HG02870 (cell line): ENCODE measurements at regions not wholly inside any gene's neighbourhood (a gene's known extent, or its start where the extent isn't known, plus 50 kb on each side); places are given as distances from the start of the nearest gene placed in this dataset.
"Not testable (repeated sequence)": the region's sequence is repeated elsewhere in the genome, so short reads cannot be mapped to it uniquely, and the experiment has no call there.

Experiments
- ATAC-seq: cut with Tn5 transposase; IDR thresholded peaks from one replicate; pipeline ENCODE4 v1.9.1; 2021; ENCODE audit warnings: mild to moderate bottlenecking, moderate library complexity; ENCODE audit not compliant: unreplicated experiment

DNA sequence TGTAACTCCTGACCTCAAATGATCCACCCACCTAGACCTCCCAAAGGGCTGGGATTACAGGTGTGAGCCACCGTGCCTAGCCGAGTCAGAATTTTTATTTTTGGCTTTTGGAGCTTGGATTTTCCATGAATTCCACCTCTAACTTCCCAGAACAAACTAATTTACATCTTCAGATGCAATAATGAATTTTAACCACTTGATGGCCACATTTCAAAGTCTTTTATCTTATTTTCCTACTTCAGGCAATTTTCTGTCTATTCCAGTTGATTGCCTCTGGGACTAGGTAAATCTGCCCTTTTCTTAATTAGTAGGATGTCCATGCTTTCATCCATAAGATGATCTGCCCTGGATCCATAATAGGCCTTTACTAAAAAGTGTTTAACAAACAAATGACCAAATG, 156.4 kb upstream of the ANKFN1 start:
- ATAC-seq = no peak

DNA sequence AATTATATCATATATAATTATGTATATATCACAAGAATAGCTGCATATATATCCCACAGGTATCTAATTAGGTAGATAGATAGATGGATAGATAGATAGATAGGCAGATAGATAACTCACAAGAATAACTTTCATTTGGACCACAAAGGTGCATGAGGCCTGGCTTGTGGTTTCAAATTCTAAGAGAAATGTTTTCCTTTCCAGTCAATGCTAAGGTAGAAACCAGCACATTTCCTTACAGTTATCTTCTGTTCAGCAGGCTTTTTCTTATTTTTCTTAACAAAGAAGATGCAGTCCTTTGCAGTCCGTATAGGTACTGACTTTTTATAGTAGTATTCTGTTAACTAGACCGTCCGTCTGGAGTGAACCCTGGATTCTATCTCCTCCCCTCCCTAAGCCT, 152.9 kb upstream of the ANKFN1 start:
- no peak for ATAC-seq

DNA sequence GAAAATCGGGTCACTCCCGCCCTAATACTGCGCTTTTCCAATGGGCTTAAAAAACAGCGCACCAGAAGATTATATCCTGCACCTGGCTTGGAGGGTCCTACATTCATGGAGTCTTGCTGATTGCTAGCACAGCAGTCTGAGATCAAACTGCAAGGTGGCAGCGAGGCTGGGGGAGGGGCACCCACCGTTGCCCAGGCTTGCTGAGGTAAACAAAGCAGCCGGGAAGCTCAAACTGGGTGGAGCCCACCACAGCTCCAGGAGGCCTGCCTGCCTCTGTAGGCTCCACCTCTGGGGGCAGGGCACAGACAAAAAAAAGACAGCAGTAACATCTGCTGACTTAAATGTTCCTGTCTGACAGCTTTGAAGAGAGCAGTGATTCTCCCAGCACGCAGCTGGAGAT, 150.6 kb upstream of the ANKFN1 start:
- not testable (repeated sequence) for ATAC-seq

DNA sequence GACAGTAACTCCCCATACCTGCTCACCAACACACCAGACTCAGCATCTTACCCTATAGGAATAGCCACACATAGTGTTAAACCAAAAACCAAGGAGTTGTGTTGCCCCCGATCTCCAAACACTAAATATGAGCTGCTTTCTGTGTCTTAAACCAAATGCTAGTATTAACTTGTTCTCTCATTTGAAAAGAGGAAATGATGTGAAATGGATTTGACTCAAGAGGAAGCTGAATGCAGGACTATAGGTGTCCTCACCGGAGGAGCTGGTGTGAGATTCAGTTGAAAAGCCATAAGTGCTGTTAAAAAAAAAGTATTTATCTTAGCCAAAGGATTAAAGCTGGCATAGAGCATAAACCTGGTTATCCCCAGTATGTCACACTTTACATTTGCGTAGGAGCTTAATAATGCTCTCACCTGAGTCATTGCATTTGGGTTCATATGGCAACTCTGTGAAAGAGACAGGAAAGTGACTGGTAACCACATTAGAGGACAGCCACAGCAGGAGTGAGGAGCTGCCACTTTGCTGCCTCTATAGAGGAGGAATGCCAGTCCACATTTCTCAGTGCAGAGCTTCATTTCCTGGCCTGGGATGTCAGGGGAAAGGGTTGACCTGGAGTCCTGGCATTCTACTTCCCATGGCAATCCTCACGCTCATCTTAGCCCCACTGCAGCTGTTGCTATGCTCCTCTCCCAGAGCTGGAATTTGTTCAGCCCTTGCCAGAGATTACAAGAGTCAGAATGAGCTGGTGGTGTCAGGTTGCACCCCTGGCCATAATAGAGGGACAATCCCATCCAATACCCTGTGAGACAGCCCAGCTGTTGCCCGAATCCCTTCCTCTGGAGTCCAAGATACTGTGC, 143.3 kb upstream of the ANKFN1 start:
- no peak for ATAC-seq

DNA sequence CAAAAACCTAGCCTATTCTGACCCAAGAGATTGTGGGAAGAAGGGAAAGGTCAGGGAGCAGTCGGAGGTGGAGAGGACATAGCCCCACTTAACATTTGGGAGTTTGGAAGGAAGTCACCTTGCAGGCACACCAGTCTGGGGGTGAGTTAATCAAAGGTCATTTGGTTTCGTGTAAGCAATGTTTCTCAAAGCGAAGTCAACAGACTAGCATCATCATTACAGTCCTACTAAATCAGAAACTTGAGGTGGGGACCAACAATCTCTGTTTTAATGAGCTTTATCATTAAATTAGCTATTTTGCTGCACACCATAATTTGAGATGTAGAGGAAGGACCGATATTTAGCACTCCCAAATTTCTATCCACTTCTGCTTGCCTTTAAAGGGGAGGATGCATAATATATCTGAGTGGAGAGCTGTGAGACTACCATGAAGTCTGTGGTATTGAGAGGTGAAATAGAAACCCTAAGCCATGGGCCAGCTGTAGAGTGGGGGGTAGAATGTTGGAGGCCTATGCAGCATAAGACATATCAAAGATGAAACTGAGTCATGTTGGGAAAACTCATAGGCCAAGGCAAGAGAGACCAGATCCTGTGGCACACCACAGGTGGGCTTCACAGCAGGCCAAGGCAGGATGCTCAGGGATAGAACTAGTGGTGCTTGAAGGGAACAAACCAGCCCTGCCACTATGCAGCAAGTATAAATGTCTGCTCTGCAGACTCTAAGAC, 141.7 kb upstream of the ANKFN1 start:
- ATAC-seq = no peak

DNA sequence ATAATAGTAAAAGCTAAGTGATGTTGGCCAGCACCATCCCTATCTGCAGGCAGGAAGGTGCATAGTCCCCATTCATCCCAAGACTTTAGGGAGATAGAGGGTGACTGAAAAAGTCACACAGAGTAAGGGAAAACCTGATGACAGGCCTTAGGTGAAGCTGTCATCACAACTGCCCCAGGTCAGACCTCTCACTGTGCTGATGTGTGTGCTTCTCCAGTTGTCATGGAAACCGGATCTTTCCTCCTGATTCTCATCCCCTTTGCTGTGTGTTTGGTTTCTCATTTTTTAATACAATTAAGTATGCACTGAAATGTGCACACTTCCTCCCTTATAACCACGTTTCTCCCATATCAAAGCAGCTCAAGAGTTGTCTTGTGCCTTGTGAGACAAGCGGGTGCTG, 135.1 kb upstream of the ANKFN1 start:
- no peak for ATAC-seq

DNA sequence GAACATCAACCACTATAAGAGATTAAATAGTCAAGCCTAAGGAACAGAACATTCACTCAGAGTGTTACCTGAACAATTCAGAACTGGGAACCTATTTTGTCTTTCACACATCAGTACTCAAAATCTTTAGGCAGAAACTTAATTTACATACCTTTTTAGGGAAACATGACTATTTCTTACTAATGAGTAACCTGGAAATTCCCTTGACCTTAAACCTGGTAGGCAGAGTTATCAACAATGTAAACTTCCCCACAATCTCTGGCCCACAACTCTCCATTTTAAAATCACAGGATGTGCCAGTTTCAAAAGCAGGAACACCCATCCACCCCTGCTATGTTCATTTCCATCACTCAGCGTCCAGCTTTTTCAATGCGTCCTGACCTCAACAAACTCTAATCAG, 132.9 kb upstream of the ANKFN1 start:
- no peak for ATAC-seq

DNA sequence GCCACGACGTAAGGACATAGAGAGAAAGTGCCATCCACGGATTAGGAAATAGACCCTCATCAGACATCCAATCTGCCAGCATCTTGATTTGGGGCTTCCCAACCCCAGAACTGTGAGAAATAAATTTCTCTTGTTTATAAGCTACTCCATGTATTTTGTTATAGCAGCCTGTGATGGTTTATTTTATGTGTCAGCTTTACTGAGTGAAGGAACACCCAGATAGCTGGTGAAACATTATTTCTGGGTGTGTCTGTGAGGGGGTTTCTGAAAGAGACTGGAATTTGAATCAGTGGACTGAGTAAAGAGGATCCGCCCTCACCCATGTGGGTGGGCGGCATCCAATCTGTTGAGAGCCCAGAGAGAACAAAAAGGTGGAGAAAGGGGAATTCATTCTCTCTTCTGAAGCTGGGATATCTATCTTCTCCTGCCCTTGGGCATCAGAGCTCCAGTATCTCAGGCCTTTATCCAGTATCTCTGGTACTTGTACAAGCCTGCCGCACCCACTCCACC, 131.5 kb upstream of the ANKFN1 start:
- no peak for ATAC-seq

DNA sequence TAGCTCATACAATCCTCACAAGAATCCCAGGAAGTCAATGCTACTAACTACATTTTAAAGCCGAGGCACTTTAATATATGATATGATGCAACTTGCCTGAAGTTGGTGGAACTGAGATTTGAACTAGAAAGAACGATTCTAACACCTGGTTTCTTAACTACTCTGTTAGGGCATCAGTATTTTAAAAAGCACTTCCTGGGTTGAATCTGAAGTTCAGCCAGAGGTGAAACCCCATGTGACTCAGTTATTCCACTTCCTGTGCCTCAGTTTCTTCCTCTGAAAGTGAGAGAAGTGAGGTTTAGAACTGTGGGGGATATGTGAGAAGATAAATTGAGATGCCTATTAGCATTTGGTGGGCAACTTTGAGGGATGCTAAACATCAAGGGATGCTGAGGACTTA, 129.4 kb upstream of the ANKFN1 start:
- ATAC-seq = no peak

DNA sequence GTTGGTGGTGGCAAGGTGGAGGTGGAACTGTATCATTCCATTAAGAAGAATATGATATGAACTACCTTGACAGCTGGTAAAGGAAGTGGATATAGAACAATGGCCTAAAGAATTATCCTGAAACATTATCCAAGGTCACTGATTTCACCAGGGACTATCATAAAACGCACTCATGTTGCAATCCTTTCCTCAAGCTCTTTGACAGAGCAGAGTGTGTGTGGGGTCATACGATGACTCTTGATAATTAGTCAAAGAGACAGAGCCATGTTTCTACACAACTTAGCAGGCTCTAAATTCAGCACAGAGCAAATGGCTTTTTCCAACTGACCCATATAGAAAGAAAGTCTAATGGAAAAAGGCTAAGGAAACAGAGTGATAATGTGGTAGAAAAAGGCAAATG, 126.4 kb upstream of the ANKFN1 start:
- no peak for ATAC-seq

DNA sequence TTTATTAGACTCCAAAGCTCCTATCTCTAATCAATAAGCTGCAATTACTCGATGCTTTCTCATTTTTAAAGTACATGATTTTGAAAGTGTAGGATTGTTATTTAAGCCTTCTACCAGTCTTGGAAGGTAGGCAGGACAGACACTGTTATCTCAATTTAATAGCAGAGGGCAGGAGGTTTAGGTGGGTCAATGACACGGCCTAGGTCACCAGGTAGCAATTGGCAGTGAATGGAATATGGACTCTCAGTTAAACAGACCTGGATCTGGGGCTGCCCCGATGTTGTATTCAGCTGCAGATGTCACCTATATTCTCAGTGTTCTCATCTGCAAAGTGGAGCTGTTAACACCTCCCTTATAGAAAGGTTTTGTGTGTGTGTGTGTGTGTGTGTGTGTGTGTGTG, 124.4 kb upstream of the ANKFN1 start:
- ATAC-seq = no peak

DNA sequence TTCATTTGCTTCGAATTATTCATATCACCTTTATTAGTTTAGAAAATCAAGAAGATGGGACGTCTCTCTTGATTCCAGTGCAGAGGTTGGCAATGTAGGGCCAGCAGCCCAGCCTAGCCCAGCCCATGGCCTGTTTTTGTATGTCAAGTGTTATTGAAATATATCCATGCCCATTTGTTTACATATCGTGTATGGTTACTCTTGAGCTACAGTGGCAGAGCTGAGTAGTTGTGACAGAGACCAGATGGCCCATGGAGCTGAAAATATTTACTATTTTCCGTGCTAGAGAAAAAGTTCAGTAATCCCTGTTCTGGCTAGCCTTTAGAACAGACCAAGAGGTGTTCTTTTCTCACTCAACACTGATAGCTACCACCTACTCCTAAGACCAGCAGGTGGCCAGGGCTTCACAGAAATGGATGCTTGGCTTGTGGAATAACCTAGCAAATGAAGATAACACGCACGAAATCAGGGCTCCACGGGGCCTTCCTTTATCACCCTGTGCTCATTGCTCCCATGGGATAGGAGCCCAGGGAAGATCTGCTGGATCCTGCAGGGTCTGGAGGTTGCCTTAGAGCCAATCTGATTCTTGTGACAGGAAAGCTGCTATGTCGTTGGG, 123.2 kb upstream of the ANKFN1 start:
- no peak for ATAC-seq

DNA sequence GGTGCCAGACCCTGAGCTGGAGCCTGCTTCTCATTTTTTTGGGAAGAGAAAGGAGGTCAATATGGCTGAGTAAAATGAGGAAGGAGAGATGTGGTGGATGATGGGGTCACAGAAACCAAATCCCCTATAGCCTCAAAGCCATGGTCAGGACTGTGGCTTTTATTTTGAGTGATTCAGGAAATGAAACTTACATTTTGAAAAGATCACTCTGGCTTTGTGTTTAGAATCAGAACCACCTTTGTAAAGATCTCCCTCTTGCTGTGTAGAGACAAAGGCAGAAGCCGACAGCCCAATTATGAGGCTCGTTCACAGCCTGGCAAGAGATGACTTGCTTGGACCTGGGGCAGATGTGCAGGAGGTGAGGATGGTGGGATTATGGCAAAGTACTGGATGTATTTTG, 121.6 kb upstream of the ANKFN1 start:
- ATAC-seq = no peak

DNA sequence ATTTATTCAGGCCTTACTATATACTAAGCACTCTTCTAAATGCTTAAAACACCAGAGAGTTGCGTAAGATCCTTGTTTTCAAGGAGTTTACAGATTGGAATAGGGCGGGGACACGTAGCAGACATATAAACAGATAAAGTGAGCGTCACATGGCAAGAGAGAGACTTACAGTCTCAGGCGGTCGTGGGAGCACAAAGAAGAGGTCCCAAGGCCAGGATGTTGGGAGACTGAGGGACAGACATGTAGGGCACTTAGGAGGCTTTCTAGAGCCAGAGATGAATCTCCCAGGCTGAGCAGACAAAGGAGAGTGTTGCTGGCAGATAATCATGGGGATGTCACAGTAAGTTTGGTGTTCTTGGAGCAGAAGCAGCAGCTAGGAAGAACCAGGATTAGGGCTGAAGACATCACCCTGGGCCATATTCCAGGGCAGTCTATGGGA, 119.1 kb upstream of the ANKFN1 start:
- no peak for ATAC-seq

DNA sequence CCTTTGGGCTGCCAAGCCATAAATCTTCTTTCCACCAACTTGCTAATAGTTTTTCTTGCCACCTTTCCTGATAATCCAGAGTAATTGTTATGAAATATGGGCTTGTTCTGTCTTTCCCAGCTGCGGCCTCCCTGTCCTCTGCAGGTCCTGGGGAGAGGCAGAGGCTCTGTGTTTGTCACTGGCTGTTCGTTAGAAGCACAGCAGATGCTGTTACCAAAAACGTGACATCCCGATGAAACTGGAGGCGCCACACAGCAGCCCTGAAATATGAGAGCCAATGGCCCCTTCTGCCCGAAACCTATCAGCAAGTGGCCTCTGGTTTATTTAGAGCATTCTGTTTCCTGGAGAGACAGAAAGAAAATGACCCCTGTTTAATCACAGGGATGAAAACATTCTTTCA, 115.1 kb upstream of the ANKFN1 start:
- no peak for ATAC-seq

DNA sequence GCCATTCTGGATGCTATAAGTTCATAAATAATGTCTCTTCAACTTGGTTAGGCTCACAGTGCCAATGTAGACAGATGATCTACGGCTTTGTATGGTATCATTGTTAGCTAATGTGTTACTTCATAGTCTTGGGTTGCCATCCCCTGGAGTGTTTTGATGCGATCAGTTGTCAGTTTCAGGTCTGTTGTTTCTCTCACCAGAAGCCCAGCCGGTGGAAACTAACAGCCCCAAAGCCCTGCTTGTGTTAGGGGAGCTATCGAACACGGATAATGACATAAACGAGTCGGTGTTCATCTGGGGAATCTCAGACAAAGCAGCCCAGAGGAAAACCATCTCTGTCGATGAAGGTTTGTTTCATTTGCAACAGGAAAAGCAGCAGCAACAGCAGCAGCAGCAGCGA, 107.4 kb upstream of the ANKFN1 start:
- ATAC-seq = no peak

DNA sequence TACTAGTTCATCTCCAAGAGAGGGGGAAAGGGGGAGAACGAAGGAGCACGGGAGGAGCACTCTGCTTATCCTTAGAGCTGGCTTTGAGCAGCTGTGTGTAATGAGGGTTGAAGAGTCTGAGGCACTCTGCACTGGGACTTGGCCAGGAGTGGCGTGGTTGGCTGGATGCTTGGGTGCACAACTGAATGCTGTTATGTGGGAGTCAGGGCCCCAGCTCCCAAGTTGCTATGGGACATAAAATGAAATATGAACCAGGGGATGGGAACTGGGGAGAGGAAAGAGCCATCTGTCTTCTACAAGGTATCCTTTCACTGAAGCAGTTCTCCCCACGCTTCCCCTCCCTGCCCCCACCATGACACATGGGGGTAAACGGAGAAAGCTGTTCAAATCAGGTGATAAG, 105.9 kb upstream of the ANKFN1 start:
- no peak for ATAC-seq

DNA sequence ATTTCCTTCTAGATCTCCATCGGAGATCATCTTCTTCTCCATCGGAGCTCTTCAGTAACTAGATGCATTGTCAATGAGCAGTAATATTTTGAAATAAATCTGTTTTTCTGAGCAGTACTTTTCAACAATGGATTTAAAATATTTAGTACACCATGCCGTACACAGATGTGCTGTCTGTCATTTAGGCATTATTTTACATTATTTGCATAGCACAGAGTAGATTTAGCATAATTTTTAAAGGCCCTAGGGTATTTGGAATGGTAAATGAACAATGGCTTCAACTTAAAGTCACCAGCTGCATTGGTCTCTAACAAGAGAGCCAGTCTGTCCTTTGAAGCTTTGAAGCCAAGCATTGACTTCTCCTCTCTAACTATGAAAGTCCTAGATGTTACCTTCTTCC, 95.4 kb upstream of the ANKFN1 start:
- ATAC-seq = no peak

DNA sequence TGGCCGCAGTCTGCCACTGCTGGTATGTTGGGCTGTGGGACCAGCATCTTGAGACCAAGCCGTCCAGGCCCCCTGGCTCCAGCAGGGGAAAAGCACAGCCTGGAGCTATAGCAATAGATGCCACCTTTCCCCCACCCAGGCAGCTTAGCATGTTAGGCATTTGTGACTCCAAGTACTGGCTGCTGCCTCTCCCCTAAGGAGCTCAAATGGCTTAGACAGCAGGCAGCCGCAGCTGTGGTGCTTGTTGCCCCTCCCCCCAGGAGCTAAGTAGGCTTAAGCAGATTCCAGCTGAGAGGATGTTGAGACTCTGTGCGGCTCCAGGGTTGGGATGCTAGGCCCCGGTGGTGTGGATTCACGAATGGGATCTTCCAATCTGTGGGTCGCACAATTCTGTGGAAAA, 88.8 kb upstream of the ANKFN1 start:
- no peak for ATAC-seq

DNA sequence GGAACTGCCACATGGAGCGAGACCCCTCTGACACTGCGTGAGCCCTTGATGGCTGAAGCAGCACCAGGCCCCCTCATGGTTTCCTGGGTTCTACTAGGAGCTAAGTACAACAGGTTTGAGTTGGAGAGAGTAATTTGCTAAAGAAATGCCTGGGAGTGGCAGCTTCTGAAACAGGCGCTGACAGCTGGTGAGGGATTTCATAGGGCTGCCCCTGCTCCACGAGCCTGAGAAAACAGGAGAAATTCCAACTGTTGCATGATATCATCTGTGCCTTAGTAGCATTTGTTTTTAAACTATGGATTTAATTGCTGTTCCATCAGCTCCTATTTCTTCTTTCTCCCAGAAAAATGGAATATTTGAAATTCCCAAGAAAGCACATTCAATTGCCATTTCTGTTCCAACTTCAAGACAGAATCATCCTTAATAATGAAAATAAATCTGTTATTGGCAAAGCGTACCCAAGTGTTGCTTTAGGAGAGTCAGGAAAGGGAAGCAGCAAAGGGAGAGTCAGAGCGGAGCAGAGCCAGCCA, 78.8 kb upstream of the ANKFN1 start:
- no peak for ATAC-seq

DNA sequence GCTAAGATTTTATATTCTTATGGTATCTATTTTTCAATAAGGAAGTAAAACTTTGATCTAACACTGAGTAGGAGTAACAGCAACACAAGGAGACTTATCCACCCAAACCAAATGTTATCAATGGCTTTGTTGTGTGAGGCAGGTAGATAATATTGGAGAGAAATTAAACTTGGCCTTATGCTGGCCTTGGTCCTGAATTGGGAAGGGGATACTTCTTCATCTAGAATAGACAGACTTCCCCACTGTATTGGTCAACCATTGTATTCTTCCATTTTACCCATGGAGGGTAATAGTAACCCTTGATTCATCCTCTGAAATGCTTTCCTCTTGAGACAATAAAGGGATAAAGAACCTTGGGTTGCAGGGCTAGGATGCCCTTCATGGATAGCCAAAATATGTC, 76.3 kb upstream of the ANKFN1 start:
- ATAC-seq = no peak

DNA sequence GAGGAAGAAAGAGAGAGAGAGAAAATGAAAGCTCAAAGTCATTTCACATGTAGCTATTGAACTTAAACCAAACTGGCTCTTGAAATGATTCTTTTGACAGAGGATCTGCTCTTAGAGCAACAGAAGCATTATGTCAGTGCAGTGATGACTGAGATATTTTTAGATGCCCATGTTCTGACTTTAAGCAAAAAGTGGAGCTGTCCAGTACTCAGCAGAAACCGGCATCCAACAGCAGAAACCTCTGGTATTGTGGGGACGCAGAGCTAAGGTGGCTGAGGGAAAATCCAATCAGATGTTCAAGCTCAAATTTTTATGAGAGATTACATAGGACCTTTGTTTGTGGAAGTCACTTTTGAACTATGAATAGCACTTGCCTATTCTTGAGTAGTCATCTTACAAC, 69.8 kb upstream of the ANKFN1 start:
- ATAC-seq = no peak
